AG04450 (cell line): ENCODE measurements at regions not wholly inside any gene's neighbourhood (a gene's known extent, or its start where the extent isn't known, plus 50 kb on each side); places are given as distances from the start of the nearest gene placed in this dataset.

Experiments used
- CTCF ChIA-PET: fragments of 300-600, 350-600 bp; formaldehyde crosslinking; extraction: SDS; loops from one replicate; lab custom pipeline; 2022; ENCODE audit warnings: antibody characterized with exemption, inconsistent platforms; lab: Charles Lee
- POLR2A ChIA-PET: fragments of 350-600 bp; formaldehyde crosslinking; extraction: SDS; loops from one replicate; lab custom pipeline; 2021; ENCODE audit warnings: antibody characterized with exemption, inconsistent platforms; lab: Yijun Ruan, JAX
- DNase-seq: peaks from one replicate; pipeline ENCODE4 v3.0.0-alpha.2; 2011; ENCODE audit warnings: low read depth, low spot score
- H3K27ac ChIP-seq: one replicate; pipeline ENCODE4 v1.5.1; 2012; ENCODE audit warnings: low read depth, low read length, control low read depth
- H3K27me3 ChIP-seq: one replicate; pipeline ENCODE4 v1.6.0; 2012; ENCODE audit warnings: low read length; ENCODE audit not compliant: control insufficient read depth, insufficient read depth
- H3K4me3 ChIP-seq: 2 replicates; pipeline ENCODE4 v1.5.1; 2011; ENCODE audit warnings: mild to moderate bottlenecking, low read depth, low read length, control low read depth
- H3K9me3 ChIP-seq: 2 replicates; pipeline ENCODE4 v1.5.1; 2012; ENCODE audit warnings: low read length; ENCODE audit not compliant: control insufficient read depth, insufficient read depth
- CTCF ChIP-seq: IDR thresholded peaks from 2 replicates; pipeline ENCODE4 v1.5.1; 2011; ENCODE audit warnings: low read depth, low read length, control low read depth, inconsistent platforms

- no peak overlapping the region for H3K27ac ChIP-seq
- no peaks in the 10 kb centered on the region for H3K27me3 ChIP-seq
- ChIA-PET POLR2A (no interaction called here), CTCF (no interaction called here)
- no peak overlapping the region for H3K4me3 ChIP-seq
- no peak for TF ChIP-seq CTCF
- H3K9me3 ChIP-seq: no peaks in the 10 kb centered on the region
- DNase-seq: no peak
Observed at GRCh38 chr14:71395151-71395604, 487.9 kb downstream of the PCNX1 start.

GRCh38 chr14:71395636-71396035 lies 488.4 kb downstream of the PCNX1 start:
- Histone ChIP-seq H3K27me3 (no peaks in the 10 kb centered on the region), H3K27ac (no peak overlapping the region), H3K9me3 (no peaks in the 10 kb centered on the region), H3K4me3 (no peak overlapping the region)
- CTCF ChIA-PET: no interaction called here
- POLR2A ChIA-PET: no interaction called here
- no peak for TF ChIP-seq CTCF
- no peak for DNase-seq

GRCh38 chr14:71396050-71396677 lies 488.9 kb downstream of the PCNX1 start:
- Histone ChIP-seq H3K27me3 (no peaks in the 10 kb centered on the region), H3K27ac (no peak overlapping the region), H3K4me3 (no peak overlapping the region), H3K9me3 (no peaks in the 10 kb centered on the region)
- CTCF ChIA-PET: no interaction called here
- DNase-seq: no peak
- no peak for TF ChIP-seq CTCF
- POLR2A ChIA-PET: no interaction called here

GRCh38 chr14:71397371-71397770 lies 490.1 kb downstream of the PCNX1 start:
- DNase-seq: no peak
- ChIA-PET CTCF (no interaction called here), POLR2A (no interaction called here)
- Histone ChIP-seq H3K9me3 (no peaks in the 10 kb centered on the region), H3K27ac (no peak overlapping the region), H3K4me3 (no peak overlapping the region), H3K27me3 (no peaks in the 10 kb centered on the region)
- TF ChIP-seq CTCF: no peak

- Histone ChIP-seq H3K9me3 (no peaks in the 10 kb centered on the region), H3K27ac (no peak overlapping the region), H3K4me3 (no peak overlapping the region), H3K27me3 (no peaks in the 10 kb centered on the region)
- TF ChIP-seq CTCF: no peak
- POLR2A ChIA-PET: no interaction called here
- DNase-seq: no peak
- CTCF ChIA-PET: no interaction called here
Observed at GRCh38 chr14:71398450-71398849, 491.2 kb downstream of the PCNX1 start.
